ENCODE measurements at regions not wholly inside any gene's neighbourhood (a gene's known extent, or its start where the extent isn't known, plus 50 kb on each side); places are given as distances from the start of the nearest gene placed in this dataset.

GRCh38 chr14:87268997-87269396 is 724.0 kb downstream of the GALC start:
- Histone ChIP-seq H3K4me2 (ENCODE audit: insufficient read depth, low read length) (no peak overlapping the region), H3K9ac (replicated peaks; ENCODE audit: extremely low read depth, insufficient read depth, low read length) (no peak overlapping the region), H4K20me1 (replicated peaks; ENCODE audit: control insufficient read depth, extremely low read depth, insufficient read depth, low read length) (no peaks in the 10 kb centered on the region), H3K27me3 (ENCODE audit: control insufficient read depth in 2 of 2, insufficient read depth in 2 of 2, low read length in 2 of 2) (no peaks in the 10 kb centered on the region), H3K79me2 (ENCODE audit: control insufficient read depth, insufficient read depth, low read length) (no peaks in the 10 kb centered on the region), H3K9me3 (replicated peaks; ENCODE audit: control insufficient read depth, insufficient read depth, low read length) (peaks cover 5% of the 10 kb centered on the region), H3K4me3 (replicated peaks in 1 of 3; ENCODE audit: insufficient read depth in 1 of 3, low read depth in 1 of 3, low read length in 3 of 3) (no peak overlapping the region), H3K27ac (ENCODE audit: insufficient read depth, low read depth, low read length) (no peak overlapping the region), H3K36me3 (ENCODE audit: control insufficient read depth in 2 of 2, extremely low read depth in 1 of 2, insufficient read depth in 2 of 2, low read length in 2 of 2) (no peaks in the 10 kb centered on the region), H2AFZ (ENCODE audit: low read depth, low read length) (no peak overlapping the region), H3K4me1 (ENCODE audit: control insufficient read depth, extremely low read depth, insufficient read depth, low read length) (no peaks in the 10 kb centered on the region), H3K9me1 (replicated peaks; ENCODE audit: control insufficient read depth, extremely low read depth, insufficient read depth, low read length) (no peaks in the 10 kb centered on the region)
- ChIA-PET CTCF (no interaction called here), POLR2A (no interaction called here)
- no peak for TF ChIP-seq CTCF (IDR thresholded peaks at IDR 0.05; ENCODE audit: extremely low read depth in 1 of 2, insufficient read depth in 1 of 2, low read depth in 1 of 2, low read length in 2 of 2)
- TF ChIP-seq MAX (IDR thresholded peaks at IDR 0.05; ENCODE audit: insufficient read depth, insufficient read length): no peak
- TF ChIP-seq FOS (IDR thresholded peaks at IDR 0.05; ENCODE audit: borderline replicate concordance, insufficient read depth, low read length): no peak
- TF ChIP-seq JUN (IDR thresholded peaks at IDR 0.05; ENCODE audit: borderline replicate concordance, insufficient read depth, insufficient read length, low read depth): no peak
- no peak for TF ChIP-seq MYC (IDR thresholded peaks at IDR 0.05; ENCODE audit: low read depth, low read length)
- no peak for TF ChIP-seq EZH2 (IDR thresholded peaks at IDR 0.05; ENCODE audit: borderline replicate concordance, low read depth, low read length, severe bottlenecking)
- no peak for TF ChIP-seq POLR2A (IDR thresholded peaks at IDR 0.05; ENCODE audit: low read depth, low read length)
- TF ChIP-seq POLR2AphosphoS5 (IDR thresholded peaks at IDR 0.05; ENCODE audit: insufficient read depth, low read depth, low read length): no peak
- TF ChIP-seq GATA2 (IDR thresholded peaks at IDR 0.05; ENCODE audit: insufficient read depth, insufficient read length, low read depth, low read length): no peak
- DNase-seq (ENCODE audit: low read depth, low spot score) (no peak), FAIRE-seq (no peak)
- BruUV-seq (replicated peaks): no TSS peak
- dilution Hi-C loops (cut with MboI; ENCODE audit: extremely low pct_ligation_motif_present, low sequenced_read_pairs) (no loop called here), intact Hi-C loops (cut with micrococcal nuclease) (no loop called here)
